ENCODE measurements at regions not wholly inside any gene's neighbourhood (a gene's known extent, or its start where the extent isn't known, plus 50 kb on each side); places are given as distances from the start of the nearest gene placed in this dataset.
"Not testable (repeated sequence)": the region's sequence is repeated elsewhere in the genome, so short reads cannot be mapped to it uniquely, and the experiment has no call there.

GRCh38 chr15:23773093-23773492, 86.0 kb upstream of the NDN start:
- DNase-seq (ENCODE audit: extremely low spot score, unreplicated experiment) = no peak
- H3K9me3 Mint-ChIP-seq (ENCODE audit: unreplicated experiment) = peaks cover 57% of the 10 kb centered on the region
- H3K27ac Mint-ChIP-seq (ENCODE audit: unreplicated experiment) = no peak overlapping the region
- no peaks in the 10 kb centered on the region for H3K36me3 Mint-ChIP-seq (ENCODE audit: unreplicated experiment)
- H3K4me3 Mint-ChIP-seq (ENCODE audit: unreplicated experiment) = no peak overlapping the region
- no peaks in the 10 kb centered on the region for H3K27me3 Mint-ChIP-seq (ENCODE audit: unreplicated experiment)
- no peak for TF ChIP-seq CTCF (IDR thresholded peaks at IDR 0.05)
- H3K4me1 Mint-ChIP-seq (ENCODE audit: unreplicated experiment) = no peaks in the 10 kb centered on the region

DNA sequence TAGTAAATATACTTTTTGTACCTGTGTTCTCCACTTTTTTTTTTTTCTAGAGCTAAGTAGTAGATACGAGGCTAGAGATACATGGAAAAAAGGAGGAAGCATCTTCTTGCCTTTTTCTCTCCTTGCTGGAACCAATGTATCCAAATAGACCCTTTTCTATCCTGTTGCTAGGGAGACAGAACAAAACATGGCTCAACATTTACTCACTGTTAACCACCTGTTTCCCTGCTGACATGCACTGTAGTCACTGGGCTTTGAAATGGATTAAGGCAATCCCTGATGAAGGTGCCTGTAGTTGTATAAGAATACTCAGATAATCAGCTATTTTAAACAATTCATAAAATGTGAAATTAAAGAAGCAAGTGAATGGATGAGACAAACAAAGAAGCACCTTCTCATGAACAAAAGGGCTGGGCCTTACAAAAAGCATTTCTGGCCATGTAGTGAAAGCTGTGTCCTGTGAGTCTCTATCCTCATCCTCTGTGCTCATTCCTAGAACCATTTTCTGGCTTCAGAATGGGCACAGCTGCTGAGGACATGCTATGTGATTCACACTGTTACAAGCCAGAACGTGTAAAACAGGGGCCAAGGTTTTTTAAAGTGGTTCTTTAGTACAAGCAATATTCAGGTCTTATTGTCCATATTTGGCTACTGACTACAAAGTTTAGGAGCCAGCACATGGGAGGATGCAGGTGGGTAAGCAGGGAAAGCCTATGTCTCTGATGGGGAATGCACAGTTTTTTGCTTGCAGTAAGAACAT, 100.4 kb upstream of the NDN start:
- TF ChIP-seq CTCF (IDR thresholded peaks at IDR 0.05) = no peak
- H3K27me3 Mint-ChIP-seq (ENCODE audit: unreplicated experiment) = no peaks in the 10 kb centered on the region

DNA sequence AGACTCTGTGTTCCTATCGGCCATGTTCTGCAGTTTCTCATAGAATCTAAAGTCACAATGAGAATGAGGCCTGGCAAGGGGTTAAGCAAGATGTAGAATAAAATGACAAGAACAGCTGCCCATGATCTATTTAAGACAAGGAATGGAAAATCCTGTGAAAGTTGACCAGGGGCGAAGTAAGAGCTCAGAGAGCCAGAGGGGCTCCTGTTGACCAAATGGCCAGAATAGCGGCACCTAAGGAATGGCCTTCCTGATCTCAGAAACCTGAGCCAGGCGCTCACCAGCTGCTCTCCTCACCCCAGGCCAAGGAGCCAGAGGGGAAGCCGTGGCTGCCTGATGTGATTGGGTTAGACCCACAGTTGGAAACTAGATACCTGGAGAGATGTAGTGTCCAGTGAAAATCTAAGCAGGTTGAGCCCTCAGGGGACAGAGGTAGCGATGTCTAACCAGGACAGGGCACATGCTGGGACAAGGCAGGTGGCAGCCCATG, 106.1 kb upstream of the NDN start:
- Mint-ChIP-seq H3K36me3 (ENCODE audit: unreplicated experiment) (no peaks in the 10 kb centered on the region), H3K4me3 (ENCODE audit: unreplicated experiment) (no peak overlapping the region), H3K4me1 (ENCODE audit: unreplicated experiment) (no peaks in the 10 kb centered on the region), H3K27ac (ENCODE audit: unreplicated experiment) (no peak overlapping the region), H3K9me3 (ENCODE audit: unreplicated experiment) (peaks cover 79% of the 10 kb centered on the region), H3K27me3 (ENCODE audit: unreplicated experiment) (no peaks in the 10 kb centered on the region)
- no peak for TF ChIP-seq CTCF (IDR thresholded peaks at IDR 0.05)
- DNase-seq (ENCODE audit: extremely low spot score, unreplicated experiment) = no peak

More for the DNA sequence above, 100.4 kb upstream of the NDN start:
- peaks cover 48% of the 10 kb centered on the region for H3K9me3 Mint-ChIP-seq (ENCODE audit: unreplicated experiment)
- H3K4me3 Mint-ChIP-seq (ENCODE audit: unreplicated experiment) = no peak overlapping the region
- no peak overlapping the region for H3K27ac Mint-ChIP-seq (ENCODE audit: unreplicated experiment)
- no peaks in the 10 kb centered on the region for H3K36me3 Mint-ChIP-seq (ENCODE audit: unreplicated experiment)
- H3K4me1 Mint-ChIP-seq (ENCODE audit: unreplicated experiment) = no peaks in the 10 kb centered on the region
- no peak for DNase-seq (ENCODE audit: extremely low spot score, unreplicated experiment)

DNA sequence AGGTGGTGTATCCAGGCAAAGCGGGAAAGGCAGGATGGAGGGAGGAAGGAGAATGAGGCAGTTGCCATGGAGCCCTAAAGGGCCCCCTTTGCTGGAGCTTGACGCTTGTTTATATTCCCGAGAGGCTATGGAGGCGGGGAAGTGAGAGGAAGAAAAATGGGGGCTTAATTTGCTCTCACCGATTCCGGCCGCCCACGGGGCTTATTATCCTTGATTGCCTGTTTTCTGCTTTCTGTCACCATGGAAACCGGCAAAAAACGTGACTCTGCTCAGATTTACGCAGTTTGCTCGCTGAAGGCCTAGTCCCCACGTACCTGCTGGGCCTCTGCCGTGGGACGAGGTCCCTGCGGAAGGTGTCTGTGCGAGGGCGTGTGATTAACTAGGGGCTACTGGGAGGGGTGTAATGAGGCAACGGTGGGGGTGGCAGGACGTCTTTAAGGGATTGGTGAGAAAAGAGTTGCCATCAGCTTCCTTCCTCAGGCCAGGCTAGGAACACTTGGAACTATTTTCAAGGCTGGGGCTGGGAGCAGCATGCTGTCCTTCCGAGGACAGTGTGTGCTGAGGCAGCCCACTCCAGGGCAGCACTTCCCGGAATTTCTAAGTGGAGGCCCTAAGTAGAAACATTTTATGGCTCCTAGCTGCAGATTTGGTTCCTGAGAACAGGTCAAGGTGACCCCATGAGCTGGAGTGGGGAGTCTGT, 110.8 kb upstream of the NDN start:
- no peak for DNase-seq (ENCODE audit: extremely low spot score, unreplicated experiment)
- Mint-ChIP-seq H3K36me3 (ENCODE audit: unreplicated experiment) (no peaks in the 10 kb centered on the region), H3K27ac (ENCODE audit: unreplicated experiment) (no peak overlapping the region), H3K4me3 (ENCODE audit: unreplicated experiment) (no peak overlapping the region), H3K27me3 (ENCODE audit: unreplicated experiment) (no peaks in the 10 kb centered on the region), H3K9me3 (ENCODE audit: unreplicated experiment) (peaks cover 76% of the 10 kb centered on the region), H3K4me1 (ENCODE audit: unreplicated experiment) (no peaks in the 10 kb centered on the region)
- TF ChIP-seq CTCF (IDR thresholded peaks at IDR 0.05) = no peak

- DNase-seq (ENCODE audit: extremely low spot score, unreplicated experiment) = no peak
- Mint-ChIP-seq H3K36me3 (ENCODE audit: unreplicated experiment) (no peaks in the 10 kb centered on the region), H3K4me1 (ENCODE audit: unreplicated experiment) (no peaks in the 10 kb centered on the region), H3K4me3 (ENCODE audit: unreplicated experiment) (no peak overlapping the region), H3K9me3 (ENCODE audit: unreplicated experiment) (peaks cover 58% of the 10 kb centered on the region), H3K27me3 (ENCODE audit: unreplicated experiment) (no peaks in the 10 kb centered on the region), H3K27ac (ENCODE audit: unreplicated experiment) (no peak overlapping the region)
- no peak for TF ChIP-seq CTCF (IDR thresholded peaks at IDR 0.05)
Measured at GRCh38 chr15:23801881-23802280, 114.8 kb upstream of the NDN start.

DNA sequence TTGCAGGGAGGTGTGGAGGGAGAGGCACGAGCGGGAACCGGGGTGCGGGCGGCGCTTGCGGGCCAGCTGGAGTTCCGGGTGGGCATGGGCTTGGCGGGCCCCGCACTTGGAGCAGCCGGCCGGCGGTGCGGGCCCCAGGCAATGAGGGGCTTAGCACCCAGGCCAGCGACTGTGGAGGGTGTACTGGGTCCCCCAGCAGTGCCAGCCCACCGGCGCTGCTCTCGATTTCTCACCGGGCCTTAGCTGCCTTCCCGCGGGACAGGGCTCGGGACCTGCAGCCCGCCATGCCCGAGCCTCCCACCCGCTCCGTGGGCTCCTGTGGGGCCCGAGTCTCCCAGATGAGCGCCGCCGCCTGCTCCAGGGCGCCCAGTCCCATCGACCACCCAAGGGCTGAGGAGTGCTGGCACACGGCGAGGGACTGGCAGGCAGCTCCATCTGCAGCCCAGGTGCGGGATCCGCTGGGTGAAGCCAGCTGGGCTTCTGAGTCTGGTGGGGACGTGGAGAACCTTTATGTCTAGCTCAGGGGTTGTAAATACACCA, 115.9 kb upstream of the NDN start:
- not testable (repeated sequence) for DNase-seq (ENCODE audit: extremely low spot score, unreplicated experiment); H3K4me1 Mint-ChIP-seq (ENCODE audit: unreplicated experiment); H3K27ac Mint-ChIP-seq (ENCODE audit: unreplicated experiment); H3K4me3 Mint-ChIP-seq (ENCODE audit: unreplicated experiment); H3K27me3 Mint-ChIP-seq (ENCODE audit: unreplicated experiment); H3K36me3 Mint-ChIP-seq (ENCODE audit: unreplicated experiment)
- peaks cover 50% of the 10 kb centered on the region for H3K9me3 Mint-ChIP-seq (ENCODE audit: unreplicated experiment)
